ENCODE measurements at regions not wholly inside any gene's neighbourhood (a gene's known extent, or its start where the extent isn't known, plus 50 kb on each side); places are given as distances from the start of the nearest gene placed in this dataset.

- Histone ChIP-seq H3K36me3 (no peaks in the 10 kb centered on the region), H3K27ac (no peak overlapping the region), H3K4me3 (no peak overlapping the region), H3K27me3 (no peaks in the 10 kb centered on the region), H3K4me1 (no peaks in the 10 kb centered on the region), H3K9me3 (no peaks in the 10 kb centered on the region)
- intact Hi-C loops (cut with DNase I), result no loop called here
- no peak for TF ChIP-seq CTCF (IDR thresholded peaks at IDR 0.05)
- ATAC-seq (no peak), FAIRE-seq (no peak), DNase-seq (no peak)
- 88 to 92% methylated on average over 3 of the region's 3 CpGs for WGBS, 2 donors
Measured at GRCh38 chr2:82986899-82987298, 1472.2 kb downstream of the SUCLG1 start.

- ATAC-seq (no peak), DNase-seq (peak in 1 of 6 donors; percentile 64), FAIRE-seq (no peak)
- Histone ChIP-seq H3K9me3 (no peaks in the 10 kb centered on the region), H3K36me3 (no peaks in the 10 kb centered on the region), H3K4me3 (no peak overlapping the region), H3K27ac (no peak overlapping the region), H3K4me1 (no peaks in the 10 kb centered on the region), H3K27me3 (no peaks in the 10 kb centered on the region)
- intact Hi-C loops (cut with DNase I), result no loop called here
- 81 to 90% methylated on average over 15 to 18 of the region's 18 CpGs for WGBS, 2 donors
- no peak for TF ChIP-seq CTCF (IDR thresholded peaks at IDR 0.05)
Measured at GRCh38 chr2:82985572-82986197, 1473.4 kb downstream of the SUCLG1 start.

- no peak for DNase-seq
- Histone ChIP-seq H3K27ac (no peak overlapping the region), H3K36me3 (no peaks in the 10 kb centered on the region), H3K9me3 (no peaks in the 10 kb centered on the region), H3K4me3 (no peak overlapping the region), H3K27me3 (no peaks in the 10 kb centered on the region), H3K4me1 (no peaks in the 10 kb centered on the region)
- FAIRE-seq, result no peak
- ATAC-seq, result no peak
- no peak for TF ChIP-seq CTCF (IDR thresholded peaks at IDR 0.05)
- intact Hi-C loops (cut with DNase I), result no loop called here
Measured at GRCh38 chr2:82968358-82968757, 1490.7 kb downstream of the SUCLG1 start.

GRCh38 chr2:82964341-82964740 lies 1494.7 kb downstream of the SUCLG1 start:
- ATAC-seq (no peak), DNase-seq (no peak), FAIRE-seq (no peak)
- Histone ChIP-seq H3K4me3 (no peak overlapping the region), H3K36me3 (no peaks in the 10 kb centered on the region), H3K4me1 (no peaks in the 10 kb centered on the region), H3K9me3 (no peaks in the 10 kb centered on the region), H3K27me3 (no peaks in the 10 kb centered on the region), H3K27ac (no peak overlapping the region)
- 36 to 40% methylated on average over 4 of the region's 4 CpGs for WGBS, 2 donors
- no peak for TF ChIP-seq CTCF (IDR thresholded peaks at IDR 0.05)
- intact Hi-C loops (cut with DNase I), result no loop called here

GRCh38 chr2:82959727-82960126 lies 1499.4 kb downstream of the SUCLG1 start:
- H3K4me3 ChIP-seq, result no peak overlapping the region
- 76 to 78% methylated on average over 5 of the region's 5 CpGs for WGBS, 2 donors
- ATAC-seq (no peak), FAIRE-seq (no peak), DNase-seq (no peak)
- no peak overlapping the region for H3K27ac ChIP-seq
- H3K4me1 ChIP-seq, result no peaks in the 10 kb centered on the region
- intact Hi-C loops (cut with DNase I), result no loop called here
- no peaks in the 10 kb centered on the region for H3K9me3 ChIP-seq
- no peak for TF ChIP-seq CTCF (IDR thresholded peaks at IDR 0.05)
- no peaks in the 10 kb centered on the region for H3K27me3 ChIP-seq
- no peaks in the 10 kb centered on the region for H3K36me3 ChIP-seq

Data from pancreas (tissue), 10 donors.